HEK293 (cell line): ENCODE measurements at regions not wholly inside any gene's neighbourhood (a gene's known extent, or its start where the extent isn't known, plus 50 kb on each side); places are given as distances from the start of the nearest gene placed in this dataset.

Experiments used
- CTCF ChIP-seq: fragments of 450-650 bp; formaldehyde crosslinking; IDR thresholded peaks from 2 replicates; pipeline ENCODE4 v1.5.1; 2016; ENCODE audit warnings: missing biosample characterization, missing genetic modification characterization
- ELK4 ChIP-seq: IDR thresholded peaks from 2 replicates; pipeline ENCODE4 v1.6.1; 2011; ENCODE audit warnings: mild to moderate bottlenecking, low read depth, low read length, borderline replicate concordance
- REST ChIP-seq: fragments of 450-650 bp; formaldehyde crosslinking; IDR thresholded peaks from 2 replicates; pipeline ENCODE4 v1.5.1; 2016; ENCODE audit warnings: missing biosample characterization, missing genetic modification characterization
- SETDB1 ChIP-seq: IDR thresholded peaks from one replicate; pipeline ENCODE4 v1.6.1; 2017; ENCODE audit warnings: mild to moderate bottlenecking, low read length, moderate library complexity, mixed read lengths; ENCODE audit not compliant: insufficient read length
- TCF7L2 ChIP-seq: IDR thresholded peaks from 2 replicates; pipeline ENCODE4 v1.6.1; 2011; ENCODE audit warnings: low read depth, mild to moderate bottlenecking, inconsistent platforms, low read length, moderate library complexity, borderline replicate concordance
- ZBTB7A ChIP-seq: fragments of 450-650 bp; formaldehyde crosslinking; IDR thresholded peaks from 2 replicates; pipeline ENCODE4 v1.5.1; 2016; ENCODE audit warnings: low read depth, missing biosample characterization, missing genetic modification characterization
- ZNF391 ChIP-seq: fragments of 450-650 bp; formaldehyde crosslinking; IDR thresholded peaks from 2 replicates; pipeline ENCODE4 v1.5.1; 2016; ENCODE audit warnings: low read depth, missing biosample characterization, missing genetic modification characterization, borderline replicate concordance
- ZNF555 ChIP-seq: fragments of 450-650 bp; formaldehyde crosslinking; conservative IDR thresholded peaks from 2 replicates; pipeline ENCODE4 v1.5.1; 2017; ENCODE audit warnings: missing biosample characterization, mild to moderate bottlenecking, missing genetic modification characterization, inconsistent platforms
- ZNF747 ChIP-seq: fragments of 450-650 bp; formaldehyde crosslinking; IDR thresholded peaks from 2 replicates; pipeline ENCODE4 v1.5.1; 2016; ENCODE audit warnings: missing biosample characterization, missing genetic modification characterization
- TF ChIP-seq, protein P1 (sequence below): fragments of 450-650 bp; formaldehyde crosslinking; IDR thresholded peaks from 2 replicates; pipeline ENCODE4 v1.5.1; 2016; ENCODE audit warnings: missing biosample characterization, missing genetic modification characterization
- TF ChIP-seq, protein P2 (sequence below): fragments of 450-650 bp; formaldehyde crosslinking; IDR thresholded peaks from 2 replicates; pipeline ENCODE4 v1.5.1; 2017; ENCODE audit warnings: missing biosample characterization, missing genetic modification characterization

GRCh38 chr3:117106396-117106795 is 396.8 kb downstream of the TUSC7 start:
- TF ChIP-seq CTCF (tag by site-specific recombination) (no peak), ZBTB7A (no peak), TCF7L2 (no peak), ZNF391 (tag by site-specific recombination) (no peak), REST (tag by site-specific recombination) (no peak), ZNF747 (tag by site-specific recombination) (no peak), ELK4 (no peak), SETDB1 (no peak), ZNF555 (tag by site-specific recombination) (no peak)
- TF ChIP-seq, protein P1, sequence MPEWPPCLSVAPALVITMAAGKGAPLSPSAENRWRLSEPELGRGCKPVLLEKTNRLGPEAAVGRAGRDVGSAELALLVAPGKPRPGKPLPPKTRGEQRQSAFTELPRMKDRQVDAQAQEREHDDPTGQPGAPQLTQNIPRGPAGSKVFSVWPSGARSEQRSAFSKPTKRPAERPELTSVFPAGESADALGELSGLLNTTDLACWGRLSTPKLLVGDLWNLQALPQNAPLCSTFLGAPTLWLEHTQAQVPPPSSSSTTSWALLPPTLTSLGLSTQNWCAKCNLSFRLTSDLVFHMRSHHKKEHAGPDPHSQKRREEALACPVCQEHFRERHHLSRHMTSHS (tag by site-specific recombination), result no peak
- TF ChIP-seq, protein P2, sequence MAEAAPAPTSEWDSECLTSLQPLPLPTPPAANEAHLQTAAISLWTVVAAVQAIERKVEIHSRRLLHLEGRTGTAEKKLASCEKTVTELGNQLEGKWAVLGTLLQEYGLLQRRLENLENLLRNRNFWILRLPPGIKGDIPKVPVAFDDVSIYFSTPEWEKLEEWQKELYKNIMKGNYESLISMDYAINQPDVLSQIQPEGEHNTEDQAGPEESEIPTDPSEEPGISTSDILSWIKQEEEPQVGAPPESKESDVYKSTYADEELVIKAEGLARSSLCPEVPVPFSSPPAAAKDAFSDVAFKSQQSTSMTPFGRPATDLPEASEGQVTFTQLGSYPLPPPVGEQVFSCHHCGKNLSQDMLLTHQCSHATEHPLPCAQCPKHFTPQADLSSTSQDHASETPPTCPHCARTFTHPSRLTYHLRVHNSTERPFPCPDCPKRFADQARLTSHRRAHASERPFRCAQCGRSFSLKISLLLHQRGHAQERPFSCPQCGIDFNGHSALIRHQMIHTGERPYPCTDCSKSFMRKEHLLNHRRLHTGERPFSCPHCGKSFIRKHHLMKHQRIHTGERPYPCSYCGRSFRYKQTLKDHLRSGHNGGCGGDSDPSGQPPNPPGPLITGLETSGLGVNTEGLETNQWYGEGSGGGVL (tag by site-specific recombination), result no peak
